Body of pancreas (tissue), 4 donors: ENCODE measurements at regions not wholly inside any gene's neighbourhood (a gene's known extent, or its start where the extent isn't known, plus 50 kb on each side); places are given as distances from the start of the nearest gene placed in this dataset.

Experiments used
- ATAC-seq: fragments of 150-250 bp; one replicate; pipeline ENCODE4 v1.9.1; 2016
- DNase-seq, 4 donors: peaks; one replicate each; pipeline ENCODE4 v3.0.0-alpha.2; 2019
- H3K27ac ChIP-seq, 4 donors: fragments of 200-600 bp; sonication (generic); 1 replicate in 3 of 4; 2 replicates in 1 of 4; pipeline versions ENCODE4 v1.5.1 to v1.6.1; 2016 to 2019; ENCODE audit warnings: mild to moderate bottlenecking in 1 of 4, mixed read lengths in 1 of 4, moderate library complexity in 1 of 4
- H3K27me3 ChIP-seq, 2 donors: fragments of 200-600 bp; sonication (generic); one replicate each; pipeline ENCODE4 v1.6.0; 2016; ENCODE audit warnings: mild to moderate bottlenecking in 1 of 2
- H3K36me3 ChIP-seq, 2 donors: fragments of 200-600 bp; sonication (generic); replicated peaks in 1 of 2; 2 replicates each; pipeline ENCODE4 v1.5.1; 2016; ENCODE audit warnings: low read depth in 2 of 2; ENCODE audit not compliant: insufficient read depth in 1 of 2
- H3K4me1 ChIP-seq: fragments of 200-600 bp; sonication (generic); one replicate; pipeline ENCODE4 v1.6.0; 2016
- H3K4me3 ChIP-seq, 2 donors: fragments of 200-600 bp; sonication (generic); 1 replicate in 1 of 2; 2 replicates in 1 of 2; pipeline ENCODE4 v1.5.1; 2016 to 2019
- H3K9me3 ChIP-seq, 3 donors: fragments of 200-600 bp; sonication (generic); 1 replicate in 2 of 3; 2 replicates in 1 of 3; pipeline ENCODE4 v1.5.1; 2016
- POLR2A ChIP-seq, 3 donors: fragments of 450-650 bp; IDR thresholded peaks; one replicate each; pipeline ENCODE4 v1.6.1; 2016; ENCODE audit warnings: antibody characterized with exemption in 3 of 3, mild to moderate bottlenecking in 2 of 3
- WGBS, 2 donors: methylation state at CpG; one replicate each; pipeline ENCODE4 v1.1.5; 2017; 5-methylcytosine and 5-hydroxymethylcytosine counted together
- intact Hi-C: fragments of 100-400 bp; cut with DNase I; formaldehyde crosslinking; loops from one replicate; pipeline ENCODE4 v1.15.1; 2023
- TF ChIP-seq, protein P1 (sequence below), 7 experiments: fragments of 450-650 bp in 4 of 7; fragments of 200-600 bp in 3 of 7; sonication (generic) in 3 of 7; IDR thresholded peaks; one replicate each; pipeline ENCODE4 v1.5.1; 2016 to 2019; ENCODE audit warnings: antibody characterized with exemption in 7 of 7

DNA sequence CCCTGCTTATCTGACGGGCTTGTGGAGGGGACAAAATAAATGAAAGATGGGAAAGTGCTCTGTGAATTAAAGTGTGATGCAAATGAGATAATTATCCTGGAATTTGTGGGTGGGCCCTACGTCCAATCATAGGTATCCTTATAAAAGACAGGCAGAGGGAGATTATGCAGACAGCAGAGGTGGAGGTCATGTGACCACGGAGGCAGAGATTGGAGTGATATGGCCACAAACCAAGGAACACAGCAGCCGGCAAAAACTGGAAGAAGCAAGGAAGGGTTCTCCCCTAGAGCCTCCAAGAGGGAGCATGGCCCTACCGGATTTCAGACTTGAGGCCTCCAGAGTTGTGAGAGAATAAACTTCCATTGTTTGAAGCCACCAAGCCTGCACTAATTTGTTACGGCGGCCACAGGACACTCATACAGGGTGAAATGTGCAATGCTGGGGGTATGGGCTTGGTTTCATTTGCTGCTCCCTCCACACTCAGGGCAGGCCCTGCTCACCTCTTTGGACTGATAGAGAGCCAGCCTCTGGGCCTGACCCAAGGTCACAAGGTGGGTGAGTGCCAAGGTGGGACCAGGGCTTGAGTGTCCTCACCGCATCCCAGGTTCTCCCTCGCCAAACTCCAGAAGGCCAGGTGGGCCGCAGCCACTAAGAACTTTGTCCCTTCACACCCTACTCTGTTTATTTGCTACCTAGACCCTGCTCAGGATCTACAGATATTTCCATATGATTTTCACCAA is 149.6 kb upstream of the TNRC6C start:
- Histone ChIP-seq H3K4me3 (no peak overlapping the region), H3K36me3 (no peaks in the 10 kb centered on the region), H3K9me3 (no peaks in the 10 kb centered on the region), H3K27me3 (no peaks in the 10 kb centered on the region), H3K27ac (no peak overlapping the region), H3K4me1 (no peaks in the 10 kb centered on the region)
- TF ChIP-seq, protein P1, sequence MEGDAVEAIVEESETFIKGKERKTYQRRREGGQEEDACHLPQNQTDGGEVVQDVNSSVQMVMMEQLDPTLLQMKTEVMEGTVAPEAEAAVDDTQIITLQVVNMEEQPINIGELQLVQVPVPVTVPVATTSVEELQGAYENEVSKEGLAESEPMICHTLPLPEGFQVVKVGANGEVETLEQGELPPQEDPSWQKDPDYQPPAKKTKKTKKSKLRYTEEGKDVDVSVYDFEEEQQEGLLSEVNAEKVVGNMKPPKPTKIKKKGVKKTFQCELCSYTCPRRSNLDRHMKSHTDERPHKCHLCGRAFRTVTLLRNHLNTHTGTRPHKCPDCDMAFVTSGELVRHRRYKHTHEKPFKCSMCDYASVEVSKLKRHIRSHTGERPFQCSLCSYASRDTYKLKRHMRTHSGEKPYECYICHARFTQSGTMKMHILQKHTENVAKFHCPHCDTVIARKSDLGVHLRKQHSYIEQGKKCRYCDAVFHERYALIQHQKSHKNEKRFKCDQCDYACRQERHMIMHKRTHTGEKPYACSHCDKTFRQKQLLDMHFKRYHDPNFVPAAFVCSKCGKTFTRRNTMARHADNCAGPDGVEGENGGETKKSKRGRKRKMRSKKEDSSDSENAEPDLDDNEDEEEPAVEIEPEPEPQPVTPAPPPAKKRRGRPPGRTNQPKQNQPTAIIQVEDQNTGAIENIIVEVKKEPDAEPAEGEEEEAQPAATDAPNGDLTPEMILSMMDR (IDR thresholded peaks at IDR 0.05) = no peak
- no peak for TF ChIP-seq POLR2A (IDR thresholded peaks at IDR 0.05)
- no peak for ATAC-seq
- DNase-seq = no peak
- intact Hi-C loops = no loop called here
- 78 to 79% methylated on average over 10 of the region's 10 CpGs for WGBS, 2 donors

DNA sequence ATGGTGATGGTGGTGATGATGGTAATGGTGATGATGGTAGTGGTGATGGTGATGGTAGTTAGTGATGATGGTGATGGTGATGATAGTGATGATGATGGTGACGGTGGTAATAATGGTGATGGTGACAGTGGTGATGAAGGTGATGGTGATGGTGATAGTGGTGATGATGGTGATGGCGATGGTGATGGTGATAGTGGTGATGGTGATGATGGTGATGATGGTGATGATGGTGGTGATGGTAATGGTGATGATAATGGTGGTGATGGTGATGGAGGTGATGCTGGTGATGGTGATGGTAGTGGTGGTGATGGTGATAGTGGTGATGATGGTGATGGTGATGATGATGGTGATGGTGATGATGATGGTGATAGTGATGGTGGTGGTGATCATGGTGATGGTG is 148.7 kb upstream of the TNRC6C start:
- Histone ChIP-seq H3K9me3 (no peaks in the 10 kb centered on the region), H3K27me3 (no peaks in the 10 kb centered on the region), H3K4me1 (no peaks in the 10 kb centered on the region), H3K4me3 (no peak overlapping the region), H3K27ac (no peak overlapping the region), H3K36me3 (no peaks in the 10 kb centered on the region)
- ATAC-seq (no peak), DNase-seq (no peak)
- TF ChIP-seq POLR2A (IDR thresholded peaks at IDR 0.05) = no peak
- TF ChIP-seq, protein P1 (IDR thresholded peaks at IDR 0.05) = no peak
- intact Hi-C loops = no loop called here
- 74 to 77% methylated on average over 2 of the region's 2 CpGs for WGBS, 2 donors

DNA sequence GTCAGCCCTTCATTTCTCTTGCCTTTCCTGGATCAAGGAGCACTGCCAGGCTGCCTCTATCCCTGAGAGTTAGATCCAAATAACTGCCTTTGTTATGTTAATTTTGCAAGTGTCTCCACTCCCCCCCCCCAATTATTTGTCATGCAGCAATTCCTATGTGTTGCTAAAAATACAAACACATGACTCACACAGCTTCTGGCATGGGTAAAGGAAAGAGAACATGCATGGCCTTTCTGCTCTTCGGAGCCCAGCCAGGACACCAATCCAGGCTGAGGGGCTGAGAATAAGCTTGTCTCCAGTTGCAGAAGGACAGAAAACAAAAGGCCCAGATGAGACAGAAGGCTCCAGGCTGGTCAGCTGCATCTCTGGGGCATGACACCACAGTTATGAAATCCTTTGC is 148.0 kb upstream of the TNRC6C start:
- Histone ChIP-seq H3K4me1 (no peaks in the 10 kb centered on the region), H3K36me3 (no peaks in the 10 kb centered on the region), H3K27ac (no peak overlapping the region), H3K9me3 (no peaks in the 10 kb centered on the region), H3K27me3 (no peaks in the 10 kb centered on the region), H3K4me3 (no peak overlapping the region)
- TF ChIP-seq, protein P1 (IDR thresholded peaks at IDR 0.05) = no peak
- TF ChIP-seq POLR2A (IDR thresholded peaks at IDR 0.05) = no peak
- DNase-seq = peak in 1 of 4 donors; percentile 16
- no peak for ATAC-seq
- WGBS, 2 donors = 41 to 73% methylated on average over 1 of the region's 1 CpG
- intact Hi-C loops = no loop called here

DNA sequence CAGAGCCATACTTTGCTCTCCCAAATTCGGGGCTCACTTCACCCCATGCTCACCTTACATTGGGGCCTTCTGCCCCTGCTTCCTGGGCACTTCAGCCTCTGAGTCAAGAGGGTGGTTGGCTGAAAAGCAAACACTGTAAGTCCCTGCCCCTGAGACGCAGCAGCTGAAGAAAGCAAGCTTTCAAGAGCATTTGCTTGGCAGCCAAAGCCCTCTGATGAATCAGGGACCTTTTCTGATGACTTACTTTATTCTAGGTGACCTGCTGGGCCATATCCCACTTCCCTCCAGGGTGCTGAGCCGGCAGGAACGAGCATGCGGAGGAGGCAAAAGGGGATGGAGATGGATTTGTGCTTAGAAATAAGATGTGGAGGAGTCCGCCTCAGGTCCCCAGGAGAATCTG is 147.0 kb upstream of the TNRC6C start:
- ATAC-seq (no peak), DNase-seq (no peak)
- no peaks in the 10 kb centered on the region for H3K36me3 ChIP-seq
- H3K9me3 ChIP-seq = no peaks in the 10 kb centered on the region
- H3K4me3 ChIP-seq = no peak overlapping the region
- TF ChIP-seq, protein P1 (IDR thresholded peaks at IDR 0.05) = no peak
- TF ChIP-seq POLR2A (IDR thresholded peaks at IDR 0.05) = no peak
- H3K27ac ChIP-seq = no peak overlapping the region
- no peaks in the 10 kb centered on the region for H3K4me1 ChIP-seq
- H3K27me3 ChIP-seq = no peaks in the 10 kb centered on the region
- intact Hi-C loops = no loop called here
- WGBS, 2 donors = 46 to 60% methylated on average over 5 to 6 of the region's 6 CpGs
